GM10266 (cell line): ENCODE measurements at regions not wholly inside any gene's neighbourhood (a gene's known extent, or its start where the extent isn't known, plus 50 kb on each side); places are given as distances from the start of the nearest gene placed in this dataset.

ENCODE experiments used
- DNase-seq: peaks from one replicate; pipeline ENCODE4 v3.0.0; 2012; ENCODE audit errors: extremely low spot score
- CTCF ChIP-seq: IDR thresholded peaks from 2 replicates; pipeline ENCODE4 v1.5.1; 2012; ENCODE audit warnings: mild to moderate bottlenecking, low read depth; ENCODE audit not compliant: control insufficient read depth, insufficient read depth; ENCODE audit errors: missing control alignments

- no peak for TF ChIP-seq CTCF
- DNase-seq: no peak
These were observed 56.1 kb downstream of the RMI2 start for GRCh38 chr16:11401161-11402050.

- TF ChIP-seq CTCF: no peak
- no peak for DNase-seq
These were observed 56.9 kb downstream of the RMI2 start for GRCh38 chr16:11402051-11402744.

GRCh38 chr16:11402745-11403533 lies 57.7 kb downstream of the RMI2 start:
- no peak for DNase-seq
- TF ChIP-seq CTCF: no peak

- no peak for TF ChIP-seq CTCF
- no peak for DNase-seq
These were observed 58.2 kb downstream of the RMI2 start for GRCh38 chr16:11403534-11403795.

- no peak for DNase-seq
These were observed 58.7 kb downstream of the RMI2 start for GRCh38 chr16:11403920-11404319.

GRCh38 chr16:11404603-11405002 lies 59.3 kb downstream of the RMI2 start:
- TF ChIP-seq CTCF: no peak
- DNase-seq: no peak

More at GRCh38 chr16:11403920-11404319, 58.7 kb downstream of the RMI2 start:
- no peak for TF ChIP-seq CTCF
